DMS53 (cell line): ENCODE measurements at regions not wholly inside any gene's neighbourhood (a gene's known extent, or its start where the extent isn't known, plus 50 kb on each side); places are given as distances from the start of the nearest gene placed in this dataset.

ENCODE experiments used
- DNase-seq: peaks from one replicate; lab custom pipeline; 2025; lab: John Stamatoyannopoulos, UW

GRCh38 chr1:243944429-243945160 is 94.6 kb upstream of the AKT3 start:
- peak; percentile 81 for DNase-seq

GRCh38 chr1:243943671-243944428 is 93.8 kb upstream of the AKT3 start:
- DNase-seq, result peak; percentile 66

- DNase-seq, result no peak
Measured at GRCh38 chr1:243942196-243943150, 92.4 kb upstream of the AKT3 start.

- no peak for DNase-seq
Measured at GRCh38 chr1:243940451-243940850, 90.4 kb upstream of the AKT3 start.

- peak; percentile 76 for DNase-seq
Measured at GRCh38 chr1:243939167-243939848, 89.3 kb upstream of the AKT3 start.

GRCh38 chr1:243938208-243938607 is 88.2 kb upstream of the AKT3 start:
- no peak for DNase-seq

- no peak for DNase-seq
Measured at GRCh38 chr1:243933495-243933894, 83.5 kb upstream of the AKT3 start.

GRCh38 chr1:243931957-243932356 is 81.9 kb upstream of the AKT3 start:
- DNase-seq, result no peak

GRCh38 chr1:243930822-243931671 is 81.0 kb upstream of the AKT3 start:
- DNase-seq, result no peak

- DNase-seq, result no peak
Measured at GRCh38 chr1:243927381-243927780, 77.3 kb upstream of the AKT3 start.

- DNase-seq, result no peak
Measured at GRCh38 chr1:243926803-243927245, 76.8 kb upstream of the AKT3 start.

- no peak for DNase-seq
Measured at GRCh38 chr1:243926299-243926698, 76.3 kb upstream of the AKT3 start.

GRCh38 chr1:243924588-243925349 is 74.7 kb upstream of the AKT3 start:
- no peak for DNase-seq

GRCh38 chr1:243924188-243924587 is 74.1 kb upstream of the AKT3 start:
- no peak for DNase-seq

- DNase-seq, result no peak
Measured at GRCh38 chr1:243923292-243924171, 73.5 kb upstream of the AKT3 start.

- DNase-seq, result no peak
Measured at GRCh38 chr1:243921111-243921510, 71.1 kb upstream of the AKT3 start.

GRCh38 chr1:243917863-243918565 is 68.0 kb upstream of the AKT3 start:
- DNase-seq, result peak; percentile 40

- DNase-seq, result peak; percentile 71
Measured at GRCh38 chr1:243917177-243917862, 67.3 kb upstream of the AKT3 start.
